CD4-positive, alpha-beta T cell treated with Interleukin-17A for 4 hours (primary cell): ENCODE measurements at regions not wholly inside any gene's neighbourhood (a gene's known extent, or its start where the extent isn't known, plus 50 kb on each side); places are given as distances from the start of the nearest gene placed in this dataset.

Source experiments
- DNase-seq: peaks from one replicate; pipeline ENCODE4 v3.0.0-alpha.2; 2020; ENCODE audit warnings: mixed read lengths

- no peak for DNase-seq
These were observed 713.4 kb downstream of the TBC1D32 start for GRCh38 chr6:120620900-120621299.

- DNase-seq, result no peak
These were observed 719.0 kb downstream of the TBC1D32 start for GRCh38 chr6:120615238-120615637.

- no peak for DNase-seq
These were observed 719.6 kb downstream of the TBC1D32 start for GRCh38 chr6:120614723-120615122.

GRCh38 chr6:120608826-120609225 is 725.5 kb downstream of the TBC1D32 start:
- DNase-seq, result no peak

- DNase-seq, result no peak
These were observed 727.5 kb downstream of the TBC1D32 start for GRCh38 chr6:120606743-120607142.

- no peak for DNase-seq
These were observed 729.8 kb downstream of the TBC1D32 start for GRCh38 chr6:120604510-120604909.

GRCh38 chr6:120590611-120591010 is 743.7 kb downstream of the TBC1D32 start:
- no peak for DNase-seq

GRCh38 chr6:120588424-120588823 is 745.9 kb downstream of the TBC1D32 start:
- no peak for DNase-seq

- no peak for DNase-seq
These were observed 746.9 kb downstream of the TBC1D32 start for GRCh38 chr6:120587381-120587780.

- DNase-seq, result no peak
These were observed 750.0 kb downstream of the TBC1D32 start for GRCh38 chr6:120584111-120584760.

- no peak for DNase-seq
These were observed 758.2 kb downstream of the TBC1D32 start for GRCh38 chr6:120576061-120576460.

- no peak for DNase-seq
These were observed 764.6 kb downstream of the TBC1D32 start for GRCh38 chr6:120569714-120570113.

GRCh38 chr6:120564779-120565178 is 769.5 kb downstream of the TBC1D32 start:
- DNase-seq, result no peak

- DNase-seq, result no peak
These were observed 776.0 kb downstream of the TBC1D32 start for GRCh38 chr6:120558294-120558693.

- DNase-seq, result no peak
These were observed 776.7 kb downstream of the TBC1D32 start for GRCh38 chr6:120557554-120557953.

- no peak for DNase-seq
These were observed 777.8 kb downstream of the TBC1D32 start for GRCh38 chr6:120556491-120556890.

GRCh38 chr6:120553353-120553752 is 780.9 kb downstream of the TBC1D32 start:
- DNase-seq, result no peak

- DNase-seq, result no peak
These were observed 788.9 kb downstream of the TBC1D32 start for GRCh38 chr6:120545353-120545752.

GRCh38 chr6:120534954-120535353 is 799.3 kb downstream of the TBC1D32 start:
- DNase-seq, result no peak

GRCh38 chr6:120526576-120526975 is 807.7 kb downstream of the TBC1D32 start:
- no peak for DNase-seq

- DNase-seq, result no peak
These were observed 819.7 kb downstream of the TBC1D32 start for GRCh38 chr6:120514544-120514943.

- no peak for DNase-seq
These were observed 822.6 kb downstream of the TBC1D32 start for GRCh38 chr6:120511712-120512111.

- DNase-seq, result no peak
These were observed 835.6 kb downstream of the TBC1D32 start for GRCh38 chr6:120498711-120499110.

- DNase-seq, result no peak
These were observed 837.6 kb downstream of the TBC1D32 start for GRCh38 chr6:120496661-120497060.

- DNase-seq, result no peak
These were observed 840.8 kb downstream of the TBC1D32 start for GRCh38 chr6:120493505-120493904.
